Upper lobe of left lung (tissue), 6 donors: ENCODE measurements at regions not wholly inside any gene's neighbourhood (a gene's known extent, or its start where the extent isn't known, plus 50 kb on each side); places are given as distances from the start of the nearest gene placed in this dataset.

Source experiments
- ATAC-seq, 2 donors: fragments of 200-7000 bp; cut with Tn5 transposase; one replicate each; pipeline ENCODE4 v1.9.1; 2022; ENCODE audit warnings: mild to moderate bottlenecking in 2 of 2, moderate library complexity in 2 of 2; ENCODE audit not compliant: low FRiP score in 2 of 2
- DNase-seq, 2 donors: peaks; one replicate each; pipeline ENCODE4 v3.0.0-alpha.2; 2019 to 2020
- H3K27ac ChIP-seq, 4 donors: fragments of 200-600 bp; sonication (generic); one replicate each; pipeline ENCODE4 v1.5.1; 2016 to 2019
- H3K27me3 ChIP-seq, 4 donors: fragments of 200-600 bp; sonication (generic); one replicate each; pipeline ENCODE4 v1.5.1; 2017 to 2019
- H3K36me3 ChIP-seq, 4 donors: fragments of 200-600 bp; sonication (generic); one replicate each; pipeline ENCODE4 v1.5.1; 2016 to 2019
- H3K4me1 ChIP-seq, 4 donors: fragments of 200-600 bp; sonication (generic); one replicate each; pipeline ENCODE4 v1.5.1; 2018 to 2019
- H3K4me3 ChIP-seq, 4 donors: fragments of 200-600 bp; sonication (generic); one replicate each; pipeline ENCODE4 v1.5.1; 2017 to 2019; ENCODE audit warnings: mild to moderate bottlenecking in 2 of 4, moderate library complexity in 1 of 4
- H3K9me3 ChIP-seq, 4 donors: fragments of 200-600 bp; sonication (generic); one replicate each; pipeline ENCODE4 v1.5.1; 2018 to 2019
- CTCF ChIP-seq, 6 experiments: fragments of 450-650 bp in 4 of 6; fragments of 200-600 bp in 2 of 6; sonication (generic) in 2 of 6; IDR thresholded peaks; one replicate each; pipeline ENCODE4 v1.5.1; 2016 to 2019; ENCODE audit warnings: antibody characterized with exemption in 6 of 6
- EP300 ChIP-seq, 4 donors: sonication (generic); formaldehyde crosslinking; IDR thresholded peaks; one replicate each; pipeline ENCODE4 v1.5.1; 2017; ENCODE audit warnings: antibody characterized with exemption in 4 of 4, control low read depth in 2 of 4
- POLR2A ChIP-seq, 4 donors: fragments of 450-650 bp; IDR thresholded peaks; one replicate each; pipeline ENCODE4 v1.5.1; 2016 to 2017; ENCODE audit warnings: antibody characterized with exemption in 4 of 4, mild to moderate bottlenecking in 2 of 4
- POLR2AphosphoS5 ChIP-seq, 2 donors: sonication (generic); formaldehyde crosslinking; IDR thresholded peaks; one replicate each; pipeline ENCODE4 v1.5.1; 2017; ENCODE audit warnings: antibody characterized with exemption in 2 of 2
- WGBS, 2 donors: methylation state at CpG; one replicate each; pipeline ENCODE4 v1.1.5; 2017 to 2018; 5-methylcytosine and 5-hydroxymethylcytosine counted together
- donor health status: DM: no; HTN: no; CAD: no; lungs with moderate emphysema.
- donor health status: DM: no; HTN: yes; CAD: no; lungs with severe emphysema.

- Histone ChIP-seq H3K4me3 (no peak overlapping the region), H3K27me3 (no peaks in the 10 kb centered on the region), H3K4me1 (no peaks in the 10 kb centered on the region), H3K27ac (no peak overlapping the region), H3K9me3 (peaks cover 0 to 20% (median 9%) of the 10 kb centered on the region in 4 donors), H3K36me3 (no peaks in the 10 kb centered on the region)
- DNase-seq (no peak), ATAC-seq (no peak)
- WGBS, 2 donors = 57 to 59% methylated on average over 3 of the region's 3 CpGs
- TF ChIP-seq POLR2AphosphoS5 (IDR thresholded peaks at IDR 0.05) (no peak), EP300 (IDR thresholded peaks at IDR 0.05) (no peak), POLR2A (IDR thresholded peaks at IDR 0.05) (no peak), CTCF (IDR thresholded peaks at IDR 0.05) (no peak)
Measured at GRCh38 chr1:78411707-78412106, 79.1 kb upstream of the PTGFR start.

GRCh38 chr1:78415165-78415564, 75.6 kb upstream of the PTGFR start:
- no peaks in the 10 kb centered on the region for H3K27me3 ChIP-seq
- H3K4me1 ChIP-seq = no peaks in the 10 kb centered on the region
- no peak overlapping the region for H3K27ac ChIP-seq
- WGBS, 2 donors = 76 to 78% methylated on average over 1 of the region's 1 CpG
- H3K36me3 ChIP-seq = no peaks in the 10 kb centered on the region
- DNase-seq (no peak), ATAC-seq (no peak)
- H3K9me3 ChIP-seq = peaks cover 0 to 12% (median 7%) of the 10 kb centered on the region in 4 donors
- TF ChIP-seq POLR2A (IDR thresholded peaks at IDR 0.05) = no peak
- TF ChIP-seq CTCF (IDR thresholded peaks at IDR 0.05) = no peak
- TF ChIP-seq POLR2AphosphoS5 (IDR thresholded peaks at IDR 0.05) = no peak
- no peak for TF ChIP-seq EP300 (IDR thresholded peaks at IDR 0.05)
- H3K4me3 ChIP-seq = no peak overlapping the region

DNA sequence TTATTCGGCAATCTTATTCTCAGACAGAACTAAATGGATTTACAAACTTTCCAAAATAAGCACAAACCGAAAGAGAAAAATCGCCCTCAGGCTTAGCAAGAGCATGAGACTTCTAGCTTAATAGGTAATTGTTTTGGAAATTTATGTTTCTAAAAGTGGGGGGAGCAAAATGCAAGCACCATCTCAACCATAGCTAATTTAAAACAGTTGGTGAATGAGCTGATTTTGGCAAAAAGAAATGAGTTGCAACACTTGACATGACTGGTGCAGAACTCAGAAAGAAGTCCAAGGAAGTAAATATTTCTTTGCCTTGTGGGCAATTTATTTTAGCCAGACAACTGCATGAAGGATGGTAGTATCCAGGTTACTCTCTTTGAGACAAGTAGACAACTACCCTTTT, 71.5 kb upstream of the PTGFR start:
- 75 to 85% methylated on average over 3 of the region's 3 CpGs for WGBS, 2 donors
- Histone ChIP-seq H3K36me3 (no peaks in the 10 kb centered on the region), H3K27ac (no peak overlapping the region), H3K4me1 (no peaks in the 10 kb centered on the region), H3K4me3 (no peak overlapping the region), H3K9me3 (no peaks in the 10 kb centered on the region), H3K27me3 (no peaks in the 10 kb centered on the region)
- TF ChIP-seq EP300 (IDR thresholded peaks at IDR 0.05) (no peak), POLR2A (IDR thresholded peaks at IDR 0.05) (no peak), CTCF (IDR thresholded peaks at IDR 0.05) (no peak), POLR2AphosphoS5 (IDR thresholded peaks at IDR 0.05) (no peak)
- ATAC-seq (no peak), DNase-seq (no peak)

- H3K4me1 ChIP-seq = no peaks in the 10 kb centered on the region
- no peak overlapping the region for H3K27ac ChIP-seq
- H3K9me3 ChIP-seq = no peaks in the 10 kb centered on the region
- TF ChIP-seq POLR2A (IDR thresholded peaks at IDR 0.05) (no peak), POLR2AphosphoS5 (IDR thresholded peaks at IDR 0.05) (no peak), CTCF (IDR thresholded peaks at IDR 0.05) (no peak), EP300 (IDR thresholded peaks at IDR 0.05) (no peak)
- no peak for DNase-seq
- H3K27me3 ChIP-seq = no peaks in the 10 kb centered on the region
- H3K36me3 ChIP-seq = no peaks in the 10 kb centered on the region
- no peak for ATAC-seq
- 63% methylated on average over 3 of the region's 3 CpGs for WGBS, 2 donors
- no peak overlapping the region for H3K4me3 ChIP-seq
Measured at GRCh38 chr1:78420181-78420580, 70.6 kb upstream of the PTGFR start.

GRCh38 chr1:78420688-78421087, 70.1 kb upstream of the PTGFR start:
- ATAC-seq = no peak
- H3K27ac ChIP-seq = no peak overlapping the region
- no peaks in the 10 kb centered on the region for H3K36me3 ChIP-seq
- no peak overlapping the region for H3K4me3 ChIP-seq
- no peaks in the 10 kb centered on the region for H3K4me1 ChIP-seq
- H3K9me3 ChIP-seq = no peaks in the 10 kb centered on the region
- TF ChIP-seq CTCF (IDR thresholded peaks at IDR 0.05) (no peak), POLR2AphosphoS5 (IDR thresholded peaks at IDR 0.05) (no peak)
- no peaks in the 10 kb centered on the region for H3K27me3 ChIP-seq
- DNase-seq = no peak
